Raji (cell line): ENCODE measurements at regions not wholly inside any gene's neighbourhood (a gene's known extent, or its start where the extent isn't known, plus 50 kb on each side); places are given as distances from the start of the nearest gene placed in this dataset.
A peak's percentile ranks its signal among the peaks of the same experiment; 100 is the strongest.

ENCODE experiments used
- POLR2A ChIP-seq: IDR thresholded peaks from 2 replicates; pipeline ENCODE4 v1.6.1; 2011; ENCODE audit warnings: low read depth, low read length, control low read depth; ENCODE audit not compliant: insufficient read depth

DNA sequence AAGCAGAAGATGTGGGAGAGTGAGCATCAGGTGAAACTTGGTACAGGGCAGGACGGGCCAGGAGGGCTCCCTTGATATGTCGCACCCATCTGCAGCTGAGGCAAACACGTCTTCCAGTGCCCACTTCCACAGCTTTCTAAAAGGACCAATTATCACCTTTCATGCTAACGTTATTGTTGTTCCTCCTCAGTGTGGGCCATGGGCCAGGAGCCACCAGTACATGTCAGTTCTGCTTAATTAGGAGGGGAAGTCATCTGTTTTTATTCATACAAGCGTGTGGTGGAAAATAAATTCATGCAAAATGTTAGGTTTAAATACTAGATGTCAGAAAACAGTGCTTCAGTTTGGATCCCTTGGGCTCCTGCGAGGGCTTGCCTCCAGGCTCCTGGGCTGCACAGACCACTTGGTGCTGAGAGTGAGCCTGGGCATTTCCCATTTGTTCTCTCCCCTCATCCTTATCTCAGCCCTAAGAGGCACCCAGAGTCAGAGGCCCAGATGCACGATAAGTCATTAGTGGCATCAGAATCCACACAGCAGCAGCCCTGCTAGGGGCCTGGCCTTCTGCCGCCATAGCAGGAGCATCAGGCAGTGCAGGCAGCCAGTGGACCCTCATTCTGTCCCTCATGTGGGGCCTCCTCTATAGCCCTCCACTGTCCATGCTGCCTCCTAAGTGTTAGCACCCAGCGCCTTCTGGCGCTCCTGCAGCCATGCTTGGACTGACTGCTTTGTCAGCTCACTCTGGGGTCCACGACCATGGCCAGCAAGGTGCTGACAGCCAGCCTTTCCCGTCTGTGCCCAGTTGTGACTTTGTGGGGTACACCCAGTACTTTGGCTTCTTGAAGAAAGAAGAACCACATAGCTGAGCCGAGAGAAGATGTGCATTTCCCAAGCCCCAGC, 539.8 kb upstream of the RAB6C start:
- no peak for TF ChIP-seq POLR2A

DNA sequence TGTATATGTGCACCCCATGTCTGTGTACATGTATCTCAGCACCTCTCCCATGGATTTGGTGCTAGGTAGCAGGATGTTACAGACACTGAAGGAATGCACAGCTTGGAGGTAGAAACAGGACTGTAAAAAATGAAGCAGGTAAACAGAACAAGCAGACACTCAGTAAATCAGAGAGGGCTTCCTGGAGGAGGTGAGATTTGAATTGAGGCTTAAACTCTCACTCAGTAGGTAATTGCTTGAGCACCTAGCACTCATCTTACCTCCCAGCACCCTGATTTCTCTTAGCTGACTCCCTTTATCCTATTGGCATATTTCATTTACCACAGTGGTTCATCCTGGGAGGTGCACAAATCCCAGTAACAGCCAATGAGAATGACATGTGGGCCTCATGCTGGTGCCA, 537.9 kb upstream of the RAB6C start:
- no peak for TF ChIP-seq POLR2A

DNA sequence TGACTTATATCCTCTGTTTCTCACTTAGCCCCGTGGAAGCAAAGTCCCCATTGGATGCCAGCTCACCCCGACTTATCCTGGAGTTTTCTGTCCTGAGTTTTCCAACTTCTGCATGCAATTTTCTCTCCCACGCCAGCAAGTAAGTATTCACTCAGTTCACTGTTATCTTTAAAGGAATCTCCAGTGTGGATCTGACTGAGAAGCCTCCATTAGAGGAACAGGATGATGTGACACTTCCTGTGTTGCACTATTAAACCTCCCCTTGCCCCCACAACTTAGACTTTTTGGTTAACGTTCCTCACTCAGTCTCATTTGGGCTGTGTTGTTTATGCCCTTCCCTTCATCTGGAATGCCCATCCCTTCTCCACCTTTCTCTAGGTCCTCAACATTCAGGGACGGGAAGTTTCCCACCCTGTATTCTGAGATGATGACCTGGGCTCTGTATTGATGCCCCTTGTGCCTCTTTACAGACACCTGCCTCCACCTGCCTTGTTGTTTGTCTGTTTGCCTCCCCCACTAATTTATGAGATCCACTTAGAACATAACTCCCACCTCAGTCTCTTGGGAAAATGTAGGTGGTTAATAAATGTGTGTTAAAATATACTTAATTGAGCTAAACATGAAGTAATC, 536.1 kb upstream of the RAB6C start:
- peak; percentile 43 for TF ChIP-seq POLR2A

DNA sequence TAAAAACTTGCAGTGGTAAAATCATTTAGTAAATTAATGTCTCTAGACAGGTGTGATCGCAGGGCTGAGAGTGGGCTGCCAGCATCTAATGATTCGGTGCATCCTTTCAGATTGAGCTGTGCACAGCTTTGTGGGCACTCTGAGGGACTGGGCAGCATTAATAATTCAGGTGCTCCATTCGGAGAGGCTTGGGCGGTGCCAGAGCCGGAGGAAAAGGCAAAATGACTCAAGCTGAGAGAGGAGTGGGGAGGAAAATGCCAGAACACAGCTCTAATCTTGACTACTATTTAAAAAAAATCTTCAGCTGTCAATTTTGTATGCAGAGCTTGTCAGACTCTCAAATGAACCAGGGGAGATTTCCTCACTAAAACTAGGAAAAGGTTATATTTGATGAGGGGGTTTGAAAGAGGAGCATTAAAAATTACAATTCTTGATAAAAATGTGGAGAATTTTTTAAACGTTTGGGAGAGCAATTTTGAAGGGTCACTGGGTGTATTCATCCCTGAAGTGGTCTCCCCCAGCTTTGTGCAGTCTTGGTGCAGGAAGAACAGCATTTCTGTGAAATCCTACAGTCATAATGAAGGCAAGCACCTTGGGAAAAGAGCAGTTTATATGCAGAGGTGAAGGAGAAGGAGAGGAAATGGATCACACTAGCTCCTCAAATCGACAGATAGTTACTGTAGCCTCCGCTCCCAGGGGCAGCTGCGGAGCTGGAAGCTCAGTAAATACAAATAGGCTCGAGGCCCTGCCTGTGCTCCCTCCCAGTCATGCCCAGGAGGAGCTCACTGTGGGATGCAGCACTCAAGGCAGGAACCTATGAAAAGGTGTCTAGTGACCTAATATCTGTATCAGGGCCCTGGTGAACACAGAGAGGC, 535.4 kb upstream of the RAB6C start:
- no peak for TF ChIP-seq POLR2A

DNA sequence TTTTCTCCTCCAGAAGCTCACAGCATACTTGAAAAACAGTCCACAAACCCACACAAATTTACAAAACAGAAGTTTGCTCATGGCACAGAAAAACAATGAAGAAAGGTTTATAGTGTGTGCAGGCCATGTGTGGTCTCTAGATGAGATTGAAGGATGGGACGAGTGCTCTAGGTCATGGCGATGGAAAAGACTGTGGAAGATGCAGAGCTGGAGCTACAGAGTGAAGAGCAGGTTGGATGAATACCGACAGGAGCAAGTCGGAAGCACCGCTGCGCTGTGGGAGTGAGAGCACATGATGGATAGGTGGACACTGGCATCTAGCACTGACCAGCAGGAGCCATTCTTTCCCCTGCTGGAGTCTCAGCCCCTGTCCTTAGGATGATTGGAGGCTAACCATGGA, 534.7 kb upstream of the RAB6C start:
- TF ChIP-seq POLR2A, result no peak

DNA sequence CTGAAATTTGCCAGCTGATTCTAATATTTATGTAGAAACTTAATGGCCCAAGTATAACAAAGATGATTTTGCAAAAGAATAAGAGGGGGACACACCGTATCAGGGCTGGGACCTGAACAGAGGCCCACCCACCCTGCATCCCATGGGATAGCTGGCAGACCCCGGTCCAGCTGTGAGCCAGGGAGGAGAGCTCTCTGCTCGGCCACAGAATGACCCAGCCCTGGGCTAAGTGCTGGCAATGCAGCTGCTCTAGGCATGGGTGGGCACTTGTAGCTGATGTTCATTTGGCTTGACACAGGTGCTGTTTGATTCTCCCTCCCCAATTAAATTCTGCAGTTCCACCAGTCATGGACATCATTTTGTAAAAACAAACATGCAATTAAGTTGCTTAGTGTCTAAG, 522.8 kb upstream of the RAB6C start:
- TF ChIP-seq POLR2A, result no peak

DNA sequence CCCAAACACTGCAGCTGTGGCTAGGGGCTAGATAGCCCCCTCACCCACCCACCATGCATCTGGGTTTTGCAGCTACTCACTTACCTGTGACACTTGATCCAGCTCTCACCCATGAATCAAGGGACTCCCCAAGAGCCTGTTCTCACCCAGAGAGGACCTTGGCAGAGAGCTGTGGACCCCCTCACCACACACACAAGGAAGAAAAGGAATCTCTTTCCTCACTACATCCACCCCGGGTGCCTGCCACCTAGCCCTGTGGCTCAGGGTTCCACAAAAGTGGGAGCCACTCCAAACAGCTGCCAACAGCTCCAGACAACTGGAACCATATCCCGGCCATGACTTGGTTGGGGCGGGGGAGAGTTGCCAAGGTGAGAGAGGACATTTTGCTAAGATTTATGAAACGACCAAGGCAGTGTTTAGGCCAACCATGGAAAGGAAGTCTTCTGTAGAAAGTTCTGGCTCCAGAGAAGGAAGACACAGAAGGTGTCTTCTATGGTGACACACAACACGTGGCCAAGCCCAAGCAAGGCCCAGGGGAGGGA, 522.1 kb upstream of the RAB6C start:
- no peak for TF ChIP-seq POLR2A

DNA sequence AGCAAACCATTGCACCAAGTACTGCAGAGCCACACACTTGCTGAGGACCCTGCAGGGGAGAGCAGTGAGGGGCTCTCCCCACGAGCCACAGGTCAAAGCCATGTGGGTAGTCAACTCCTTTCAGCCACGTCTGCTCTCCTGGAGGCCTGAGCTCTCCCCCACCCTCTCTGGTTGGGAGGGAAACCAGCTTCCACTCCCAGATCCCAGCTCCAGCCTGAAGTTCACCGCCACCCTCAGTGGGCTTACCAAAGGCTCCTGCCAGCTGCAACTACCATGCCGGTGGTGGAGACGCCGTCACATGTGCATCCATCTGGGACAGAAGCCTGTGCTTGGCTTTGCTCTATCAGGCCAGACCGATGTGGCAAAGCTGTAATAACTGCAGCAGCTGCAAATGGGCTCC, 521.5 kb upstream of the RAB6C start:
- no peak for TF ChIP-seq POLR2A

DNA sequence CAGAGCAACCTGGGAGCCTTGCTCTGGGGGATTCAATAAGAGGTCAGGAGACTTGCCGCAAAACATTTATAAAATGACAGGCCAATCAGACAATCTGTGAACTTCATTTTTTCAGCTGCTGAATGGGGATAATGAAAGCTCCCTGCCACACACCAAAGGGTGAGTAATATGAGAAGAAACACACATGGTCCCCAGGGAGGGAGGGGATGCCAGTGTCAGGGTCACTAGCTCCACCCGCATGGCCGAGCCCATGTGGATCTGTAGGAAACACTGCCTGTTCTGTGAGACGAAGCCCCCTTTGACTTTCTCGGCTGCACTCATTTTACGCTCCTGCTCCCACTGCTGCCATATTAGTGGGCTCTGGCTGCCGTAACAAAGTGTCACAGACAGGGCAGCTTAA, 521.0 kb upstream of the RAB6C start:
- no peak for TF ChIP-seq POLR2A

DNA sequence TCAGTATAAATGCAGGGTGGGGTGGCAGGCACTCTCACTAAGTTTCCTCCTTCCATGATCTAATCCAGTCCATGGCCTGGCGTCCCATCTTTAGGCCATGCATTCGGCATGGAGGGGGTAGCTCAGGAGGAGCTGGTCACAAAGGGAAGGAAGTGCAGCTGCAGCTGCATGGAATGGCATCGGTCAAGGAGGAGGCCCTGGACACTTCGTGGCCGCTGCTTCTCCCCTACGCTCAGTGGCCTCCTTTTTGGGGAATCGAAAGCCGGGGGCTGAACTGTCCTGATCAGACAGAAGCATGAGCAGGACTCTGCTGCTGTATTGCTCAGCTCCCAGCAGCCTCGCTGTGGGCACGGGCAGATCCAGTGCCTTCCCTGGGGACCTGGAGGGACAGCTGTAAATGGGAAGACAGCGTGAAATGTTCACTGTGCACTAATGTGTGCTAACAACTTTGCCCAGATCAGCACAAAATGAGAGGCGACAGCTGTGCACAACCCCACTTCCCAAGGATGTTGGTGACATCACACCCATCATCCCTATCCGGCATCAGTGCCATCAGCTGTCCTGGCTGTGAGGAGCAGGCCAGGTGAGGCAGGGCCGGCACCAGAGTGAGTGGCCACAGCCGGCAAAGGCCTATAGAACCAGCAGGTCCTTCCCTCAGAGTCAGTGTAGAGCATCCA, 520.1 kb upstream of the RAB6C start:
- TF ChIP-seq POLR2A, result no peak

DNA sequence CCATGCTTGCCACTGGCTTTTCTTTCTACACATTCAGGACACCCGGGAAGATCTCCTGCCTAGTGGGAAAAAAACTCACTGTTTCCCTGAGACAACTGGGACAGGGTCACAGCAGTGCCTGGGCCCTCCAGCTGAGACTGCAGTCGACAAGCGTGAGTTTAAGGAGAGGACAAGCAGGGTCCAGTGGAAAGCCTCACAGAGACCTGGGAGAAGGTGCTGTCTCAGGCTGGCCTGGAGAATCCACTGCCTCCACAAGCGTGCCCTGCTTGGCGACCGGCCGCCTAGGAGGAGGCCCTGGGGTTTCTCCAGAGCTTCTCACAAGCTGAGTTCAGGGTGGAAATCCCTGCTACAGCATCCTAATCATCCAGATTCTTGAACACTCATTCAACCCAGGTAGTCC, 519.6 kb upstream of the RAB6C start:
- no peak for TF ChIP-seq POLR2A

DNA sequence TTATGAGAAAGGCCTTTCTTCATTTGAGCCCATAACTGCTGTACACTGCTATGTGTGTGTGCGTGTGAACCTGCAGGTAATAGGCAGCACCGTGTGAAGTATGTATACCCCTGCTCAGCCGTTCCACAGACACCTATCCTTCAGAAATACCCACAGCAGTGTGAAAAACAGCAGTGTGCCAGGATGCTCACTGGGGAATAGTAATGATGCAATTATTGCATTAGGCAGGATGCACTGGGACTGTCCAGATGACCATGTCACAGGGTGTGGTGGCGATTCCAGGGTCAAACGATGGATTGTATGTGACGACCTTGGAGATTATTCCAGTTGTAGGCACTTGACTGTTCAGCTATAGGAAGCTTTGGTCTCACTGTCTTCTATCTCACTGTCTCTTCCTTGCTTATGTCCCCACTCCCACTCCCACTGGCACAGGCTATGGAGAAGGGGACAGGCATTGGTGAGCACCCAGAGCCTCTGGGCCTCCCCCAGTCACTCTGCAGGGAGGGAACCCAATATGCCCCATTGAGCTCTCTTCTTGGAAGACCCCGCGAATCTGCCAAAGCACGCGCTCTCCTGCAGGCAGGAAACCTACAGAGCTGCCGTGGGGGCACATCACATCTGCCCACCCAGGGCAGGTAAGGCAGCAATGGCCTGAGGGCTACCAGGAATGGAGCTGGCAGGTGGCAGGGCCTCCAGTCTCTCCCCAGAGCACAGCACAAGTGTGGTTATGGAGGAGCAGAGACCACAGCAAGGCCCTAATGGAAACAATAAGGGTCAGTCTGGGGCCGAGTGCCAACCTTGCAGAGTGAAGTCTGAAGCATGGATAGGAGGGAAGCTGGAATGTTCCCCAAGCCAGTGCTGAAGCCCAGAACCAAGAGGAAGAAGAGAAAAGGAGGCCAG, 518.9 kb upstream of the RAB6C start:
- TF ChIP-seq POLR2A, result no peak

DNA sequence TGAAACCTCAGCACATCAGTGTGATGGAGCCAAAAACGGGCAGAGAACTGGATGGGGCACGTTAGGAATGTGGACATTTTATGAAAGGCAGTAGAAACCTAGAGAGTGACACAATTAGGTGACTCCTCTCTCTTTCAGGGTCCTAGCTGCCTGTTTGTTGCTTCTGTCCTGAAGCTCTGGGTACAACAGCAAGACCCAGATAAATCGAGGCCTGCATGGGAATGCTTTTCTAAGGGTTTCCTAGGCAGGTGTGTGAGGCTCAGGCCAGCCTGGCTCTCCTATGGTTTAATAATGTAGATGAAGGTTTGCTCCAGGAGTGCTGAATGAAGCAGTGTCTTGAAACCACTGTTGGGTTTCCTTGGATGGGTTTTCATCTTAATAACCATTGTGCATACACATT, 517.1 kb upstream of the RAB6C start:
- no peak for TF ChIP-seq POLR2A

DNA sequence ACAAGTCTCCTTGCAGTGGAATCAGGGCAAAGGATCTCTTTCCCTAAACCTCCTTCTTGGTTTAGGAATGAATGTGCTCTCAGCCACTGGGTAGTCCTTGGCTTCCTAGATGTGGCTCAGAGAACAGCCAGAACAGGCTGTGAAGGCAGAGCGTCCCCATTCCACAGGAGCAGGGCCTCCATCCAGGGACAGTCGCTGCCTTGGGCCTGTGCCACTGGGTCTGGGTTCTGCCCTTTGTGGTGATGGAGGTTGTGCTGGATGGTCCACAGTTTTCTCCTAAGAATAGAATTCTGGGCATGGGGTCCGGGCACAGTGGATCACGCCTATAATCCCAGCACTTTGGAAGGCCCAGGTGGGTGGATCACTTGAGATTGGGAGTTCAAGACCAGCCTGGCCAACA, 516.5 kb upstream of the RAB6C start:
- no peak for TF ChIP-seq POLR2A
